Skeletal muscle satellite cell (primary cell): ENCODE measurements at regions not wholly inside any gene's neighbourhood (a gene's known extent, or its start where the extent isn't known, plus 50 kb on each side); places are given as distances from the start of the nearest gene placed in this dataset.
A peak's percentile ranks its signal among the peaks of the same experiment; 100 is the strongest.

ENCODE experiments used
- H3K27me3 ChIP-seq: 2 replicates; pipeline ENCODE4 v1.7.0; 2013; ENCODE audit warnings: low read length; ENCODE audit not compliant: control insufficient read depth, insufficient read depth
- H3K36me3 ChIP-seq: 2 replicates; pipeline ENCODE4 v1.7.0; 2013; ENCODE audit warnings: mild to moderate bottlenecking, control low read depth, low read length; ENCODE audit not compliant: insufficient read depth
- H3K4me1 ChIP-seq: 2 replicates; pipeline ENCODE4 v1.7.0; 2013; ENCODE audit warnings: low read length; ENCODE audit not compliant: control insufficient read depth, insufficient read depth
- H3K4me2 ChIP-seq: 2 replicates; pipeline ENCODE4 v1.7.0; 2013; ENCODE audit warnings: mild to moderate bottlenecking, low read length
- H3K4me3 ChIP-seq: 2 replicates; pipeline ENCODE4 v1.7.0; 2013; ENCODE audit warnings: low read length
- H3K9ac ChIP-seq: 2 replicates; pipeline ENCODE4 v1.7.0; 2013; ENCODE audit warnings: mild to moderate bottlenecking, low read depth, low read length, moderate library complexity
- H3K9me3 ChIP-seq: replicated peaks from 2 replicates; pipeline ENCODE4 v1.7.0; 2013; ENCODE audit warnings: mild to moderate bottlenecking, control low read depth, low read length

- H3K4me2 ChIP-seq: peak overlapping the region; percentile 63
- no peaks in the 10 kb centered on the region for H3K36me3 ChIP-seq
- H3K9ac ChIP-seq: peak overlapping the region; percentile 56
- H3K4me1 ChIP-seq: peaks cover 28% of the 10 kb centered on the region
- peak overlapping the region; percentile 15 for H3K4me3 ChIP-seq
- H3K27me3 ChIP-seq: no peaks in the 10 kb centered on the region
- H3K9me3 ChIP-seq: no peaks in the 10 kb centered on the region
Observed at GRCh38 chr10:33412653-33413361, 78.3 kb upstream of the NRP1 start.

- Histone ChIP-seq H3K36me3 (no peaks in the 10 kb centered on the region), H3K4me3 (no peak overlapping the region), H3K9me3 (no peaks in the 10 kb centered on the region), H3K27me3 (no peaks in the 10 kb centered on the region), H3K9ac (peak overlapping the region; percentile 52), H3K4me2 (peak overlapping the region; percentile 63), H3K4me1 (peaks cover 28% of the 10 kb centered on the region)
Observed at GRCh38 chr10:33412241-33412640, 77.8 kb upstream of the NRP1 start.

DNA sequence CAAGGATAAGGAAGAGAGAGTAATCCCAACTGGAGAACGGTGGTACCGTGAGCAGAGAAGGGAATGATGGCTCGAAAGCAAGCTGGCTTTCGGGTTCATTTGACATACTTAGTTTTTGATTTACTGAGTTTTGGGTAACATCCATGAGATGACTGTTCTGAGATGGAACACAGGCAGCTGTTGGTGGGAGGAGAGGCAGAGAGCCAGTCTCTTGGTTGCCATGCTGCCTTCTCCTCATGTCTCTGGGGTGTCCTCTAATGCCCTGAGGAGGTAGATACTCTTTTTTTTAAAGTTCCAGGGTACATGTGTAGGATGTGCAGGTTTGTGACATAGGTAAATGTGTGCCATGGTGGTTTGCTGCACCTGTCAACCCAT is 76.4 kb upstream of the NRP1 start:
- H3K4me3 ChIP-seq: no peak overlapping the region
- H3K27me3 ChIP-seq: no peaks in the 10 kb centered on the region
- no peak overlapping the region for H3K9ac ChIP-seq
- H3K36me3 ChIP-seq: no peaks in the 10 kb centered on the region
- no peak overlapping the region for H3K4me2 ChIP-seq
- H3K4me1 ChIP-seq: peaks cover 28% of the 10 kb centered on the region
- no peaks in the 10 kb centered on the region for H3K9me3 ChIP-seq

DNA sequence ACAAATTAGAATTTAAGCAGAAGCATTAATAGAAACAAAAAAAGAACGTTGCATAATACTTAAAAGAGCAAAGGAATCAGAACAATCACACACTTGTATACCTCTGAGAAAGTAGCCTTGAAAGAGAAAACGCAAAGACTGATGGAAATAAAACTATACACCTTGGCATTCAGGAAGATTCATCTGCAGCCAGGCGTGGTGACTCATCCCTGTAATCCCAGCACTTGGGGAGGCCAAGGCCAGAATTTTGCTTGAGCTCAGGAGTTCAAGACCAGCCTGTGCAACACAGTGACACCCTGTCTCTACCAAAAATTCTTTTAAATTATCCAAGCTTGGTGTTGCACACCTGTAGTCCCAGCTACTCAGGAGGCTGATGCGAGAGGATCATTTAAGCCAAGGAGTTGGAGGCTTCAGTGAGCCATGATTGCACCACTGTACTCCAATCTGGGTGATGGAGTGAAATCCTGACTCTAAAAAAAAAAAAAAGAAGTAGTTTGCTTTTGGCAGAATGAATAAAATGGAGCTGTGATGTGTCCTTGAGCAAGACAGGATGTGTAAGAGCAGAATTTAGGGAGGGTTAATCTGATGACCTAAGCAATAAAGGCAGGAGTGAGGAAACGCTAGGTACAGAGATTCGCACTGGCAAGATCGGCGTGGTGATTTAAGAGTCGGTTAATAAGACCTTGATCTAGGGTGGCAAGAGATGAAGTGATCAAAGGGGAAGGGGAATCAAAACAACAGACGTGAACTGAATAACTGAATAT is 75.8 kb upstream of the NRP1 start:
- H3K9me3 ChIP-seq: no peaks in the 10 kb centered on the region
- H3K4me2 ChIP-seq: no peak overlapping the region
- H3K36me3 ChIP-seq: no peaks in the 10 kb centered on the region
- H3K4me3 ChIP-seq: no peak overlapping the region
- H3K27me3 ChIP-seq: no peaks in the 10 kb centered on the region
- H3K4me1 ChIP-seq: peaks cover 28% of the 10 kb centered on the region
- H3K9ac ChIP-seq: no peak overlapping the region

DNA sequence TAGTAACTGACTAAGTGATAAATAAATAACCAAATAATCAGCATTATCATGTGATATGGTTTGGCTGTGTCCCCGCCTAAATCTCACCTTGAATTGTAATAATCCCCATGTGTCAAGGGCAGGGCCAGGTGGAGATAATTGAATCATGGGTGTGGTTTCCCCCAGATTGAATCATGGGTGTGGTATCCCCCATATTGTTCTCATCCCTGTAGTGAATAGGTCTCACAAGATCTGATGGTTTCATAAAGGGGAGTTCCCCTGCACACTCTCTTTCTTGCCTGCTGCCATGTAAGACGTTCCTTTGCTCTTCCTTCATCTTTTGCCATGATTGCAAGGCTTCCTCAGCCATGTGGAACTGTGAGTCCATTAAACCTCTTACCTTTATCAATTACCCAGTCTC is 72.1 kb upstream of the NRP1 start:
- H3K27me3 ChIP-seq: no peaks in the 10 kb centered on the region
- no peak overlapping the region for H3K9ac ChIP-seq
- no peak overlapping the region for H3K4me3 ChIP-seq
- peaks cover 9% of the 10 kb centered on the region for H3K4me1 ChIP-seq
- no peaks in the 10 kb centered on the region for H3K36me3 ChIP-seq
- H3K4me2 ChIP-seq: no peak overlapping the region
- no peaks in the 10 kb centered on the region for H3K9me3 ChIP-seq

GRCh38 chr10:33402220-33403073 is 68.0 kb upstream of the NRP1 start:
- Histone ChIP-seq H3K27me3 (no peaks in the 10 kb centered on the region), H3K36me3 (no peaks in the 10 kb centered on the region), H3K4me1 (no peaks in the 10 kb centered on the region), H3K9ac (no peak overlapping the region), H3K4me3 (no peak overlapping the region), H3K9me3 (no peaks in the 10 kb centered on the region), H3K4me2 (no peak overlapping the region)

- Histone ChIP-seq H3K27me3 (no peaks in the 10 kb centered on the region), H3K4me3 (no peak overlapping the region), H3K4me1 (no peaks in the 10 kb centered on the region), H3K36me3 (no peaks in the 10 kb centered on the region), H3K4me2 (no peak overlapping the region), H3K9me3 (peaks cover 8% of the 10 kb centered on the region), H3K9ac (no peak overlapping the region)
Observed at GRCh38 chr10:33401300-33401699, 66.8 kb upstream of the NRP1 start.

- Histone ChIP-seq H3K4me3 (no peak overlapping the region), H3K4me2 (no peak overlapping the region), H3K9ac (no peak overlapping the region), H3K9me3 (peaks cover 10% of the 10 kb centered on the region), H3K4me1 (no peaks in the 10 kb centered on the region), H3K36me3 (no peaks in the 10 kb centered on the region), H3K27me3 (no peaks in the 10 kb centered on the region)
Observed at GRCh38 chr10:33398796-33399195, 64.3 kb upstream of the NRP1 start.

- Histone ChIP-seq H3K4me1 (no peaks in the 10 kb centered on the region), H3K9me3 (peaks cover 10% of the 10 kb centered on the region), H3K27me3 (no peaks in the 10 kb centered on the region), H3K4me2 (no peak overlapping the region), H3K4me3 (no peak overlapping the region), H3K9ac (no peak overlapping the region), H3K36me3 (no peaks in the 10 kb centered on the region)
Observed at GRCh38 chr10:33396938-33397337, 62.5 kb upstream of the NRP1 start.

DNA sequence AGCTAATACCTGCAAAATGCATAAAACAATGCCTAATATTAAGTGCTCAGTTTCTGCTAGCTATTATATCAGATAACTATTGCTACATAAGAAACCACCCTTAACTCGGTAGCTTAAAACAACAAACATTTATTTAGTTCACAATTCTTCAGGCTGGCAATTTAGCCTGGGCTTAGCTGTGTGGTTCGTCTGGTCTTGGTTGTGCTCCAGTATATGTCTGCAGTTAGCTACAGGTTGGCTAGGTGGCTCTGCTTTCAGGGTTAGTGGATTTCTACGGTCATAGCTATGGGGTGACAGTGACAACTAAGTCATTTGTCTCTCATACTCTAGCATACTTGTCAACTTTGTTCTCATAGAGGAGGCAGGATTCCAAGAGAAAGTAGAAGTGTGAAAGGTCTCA is 61.8 kb upstream of the NRP1 start:
- H3K9ac ChIP-seq: no peak overlapping the region
- no peaks in the 10 kb centered on the region for H3K27me3 ChIP-seq
- no peak overlapping the region for H3K4me2 ChIP-seq
- H3K9me3 ChIP-seq: peaks cover 10% of the 10 kb centered on the region
- H3K4me1 ChIP-seq: no peaks in the 10 kb centered on the region
- H3K4me3 ChIP-seq: no peak overlapping the region
- H3K36me3 ChIP-seq: no peaks in the 10 kb centered on the region

DNA sequence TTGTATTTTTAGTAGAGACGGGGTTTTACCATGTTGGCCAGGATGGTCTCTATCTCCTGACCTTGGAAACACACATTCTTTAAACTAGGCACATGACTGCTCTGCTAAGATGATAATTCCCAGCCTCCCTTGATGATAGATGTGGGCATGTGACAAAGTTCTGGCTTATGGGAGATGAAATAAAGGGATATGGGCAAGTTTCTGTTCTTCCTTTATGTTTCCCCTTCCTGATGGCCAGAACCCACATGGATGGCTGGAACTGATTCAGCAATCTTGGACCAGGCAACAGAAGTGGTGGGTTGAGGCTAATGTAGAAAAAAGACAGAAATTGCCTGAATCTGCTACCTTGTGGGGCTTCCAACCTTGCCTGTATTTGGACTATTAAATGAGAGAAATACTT is 60.7 kb upstream of the NRP1 start:
- Histone ChIP-seq H3K4me2 (no peak overlapping the region), H3K9me3 (peaks cover 10% of the 10 kb centered on the region), H3K4me3 (no peak overlapping the region), H3K36me3 (no peaks in the 10 kb centered on the region), H3K27me3 (no peaks in the 10 kb centered on the region), H3K4me1 (no peaks in the 10 kb centered on the region), H3K9ac (no peak overlapping the region)
